MV-4-11 (cell line): ENCODE measurements at regions not wholly inside any gene's neighbourhood (a gene's known extent, or its start where the extent isn't known, plus 50 kb on each side); places are given as distances from the start of the nearest gene placed in this dataset.
"Not testable (repeated sequence)": the region's sequence is repeated elsewhere in the genome, so short reads cannot be mapped to it uniquely, and the experiment has no call there.

Experiments
- DNase-seq: peaks from one replicate; lab custom pipeline; 2025; lab: John Stamatoyannopoulos, UW

- not testable (repeated sequence) for DNase-seq
Measured at GRCh38 chr7:56697058-56697457, 435.2 kb downstream of the ZNF479 start.

GRCh38 chr7:56686276-56686859 lies 445.9 kb downstream of the ZNF479 start:
- no peak for DNase-seq

GRCh38 chr7:56639173-56639746 lies 493.0 kb downstream of the ZNF479 start:
- DNase-seq: no peak

DNA sequence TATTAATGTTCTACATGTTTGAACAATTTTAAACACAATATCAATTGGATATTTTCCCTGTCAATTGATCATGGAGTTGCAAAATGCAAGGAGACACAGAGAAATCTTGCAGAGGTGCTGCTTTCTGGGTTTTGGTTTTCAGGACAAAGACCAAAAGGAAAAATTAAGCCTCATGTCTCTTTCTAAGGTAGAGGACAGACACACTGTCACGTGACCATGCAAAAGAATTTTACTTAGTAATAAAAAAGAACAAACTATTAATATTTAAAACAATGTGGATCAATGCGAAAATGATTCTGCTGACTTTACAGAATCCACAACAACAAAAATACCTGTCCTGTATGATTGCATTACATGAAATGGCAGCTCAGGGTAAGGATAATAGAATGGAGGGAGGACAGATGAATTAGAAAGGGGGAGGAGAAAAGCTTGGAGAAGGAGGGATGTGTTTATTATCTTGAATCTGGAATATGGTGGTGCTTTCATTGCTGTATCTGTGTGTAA lies 493.7 kb upstream of the NUPR2 start:
- DNase-seq: no peak

DNA sequence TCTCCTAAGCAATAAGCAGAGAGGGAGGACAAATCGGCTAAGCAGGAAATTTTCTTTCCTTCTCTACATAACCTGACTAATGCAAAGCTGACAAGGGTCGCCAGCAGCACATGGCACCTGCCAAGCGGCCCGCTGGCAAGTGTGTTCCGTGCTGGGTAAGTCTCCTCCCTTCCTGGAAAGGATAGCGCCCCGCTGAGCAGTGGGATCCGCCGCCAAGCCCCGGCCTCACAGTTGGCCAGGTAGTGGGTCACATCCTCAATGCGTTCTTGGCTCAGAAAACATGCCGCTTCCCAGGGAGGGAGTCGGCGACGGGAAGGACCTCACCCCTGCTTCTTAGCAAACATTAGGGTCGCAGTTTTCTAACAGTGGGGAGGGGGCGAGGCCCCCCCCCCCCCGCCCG lies 488.9 kb upstream of the NUPR2 start:
- no peak for DNase-seq

- DNase-seq: no peak
Measured at GRCh38 chr7:56578612-56579011, 462.4 kb upstream of the NUPR2 start.

- DNase-seq: no peak
Measured at GRCh38 chr7:56570968-56571367, 454.8 kb upstream of the NUPR2 start.

- DNase-seq: no peak
Measured at GRCh38 chr7:56538541-56539429, 422.6 kb upstream of the NUPR2 start.

GRCh38 chr7:56537952-56538351 lies 421.7 kb upstream of the NUPR2 start:
- DNase-seq: no peak

GRCh38 chr7:56537477-56537876 lies 421.3 kb upstream of the NUPR2 start:
- no peak for DNase-seq

- no peak for DNase-seq
Measured at GRCh38 chr7:56495165-56495564, 378.9 kb upstream of the NUPR2 start.

- DNase-seq: no peak
Measured at GRCh38 chr7:56493704-56494450, 377.7 kb upstream of the NUPR2 start.

GRCh38 chr7:56493196-56493595 lies 377.0 kb upstream of the NUPR2 start:
- DNase-seq: no peak

GRCh38 chr7:56491636-56492425 lies 375.6 kb upstream of the NUPR2 start:
- DNase-seq: no peak

GRCh38 chr7:56483861-56484550 lies 367.8 kb upstream of the NUPR2 start:
- no peak for DNase-seq

GRCh38 chr7:56483153-56483552 lies 366.9 kb upstream of the NUPR2 start:
- DNase-seq: no peak

DNA sequence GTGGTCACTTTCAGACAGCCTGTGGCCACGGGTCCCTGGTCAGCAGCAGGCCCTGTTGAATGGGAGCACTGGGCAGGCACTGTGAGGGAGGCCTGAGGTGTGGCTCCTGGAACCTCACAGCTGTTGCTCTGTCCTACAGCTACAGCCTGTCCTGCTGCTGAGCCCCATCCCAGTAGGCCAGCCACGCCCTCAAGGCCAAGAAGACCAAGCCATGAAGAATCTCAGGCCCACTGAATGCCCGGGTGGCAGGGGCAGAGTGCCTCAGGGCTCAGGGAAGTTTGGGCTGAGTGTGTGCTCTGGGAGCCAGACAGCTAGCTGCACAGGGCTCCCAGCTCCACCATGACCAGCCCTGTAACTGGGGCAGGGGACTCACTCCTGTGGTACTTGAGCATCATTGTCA lies 363.5 kb upstream of the NUPR2 start:
- DNase-seq: no peak

- no peak for DNase-seq
Measured at GRCh38 chr7:56479136-56479535, 362.9 kb upstream of the NUPR2 start.

- no peak for DNase-seq
Measured at GRCh38 chr7:56474271-56474670, 358.1 kb upstream of the NUPR2 start.

DNA sequence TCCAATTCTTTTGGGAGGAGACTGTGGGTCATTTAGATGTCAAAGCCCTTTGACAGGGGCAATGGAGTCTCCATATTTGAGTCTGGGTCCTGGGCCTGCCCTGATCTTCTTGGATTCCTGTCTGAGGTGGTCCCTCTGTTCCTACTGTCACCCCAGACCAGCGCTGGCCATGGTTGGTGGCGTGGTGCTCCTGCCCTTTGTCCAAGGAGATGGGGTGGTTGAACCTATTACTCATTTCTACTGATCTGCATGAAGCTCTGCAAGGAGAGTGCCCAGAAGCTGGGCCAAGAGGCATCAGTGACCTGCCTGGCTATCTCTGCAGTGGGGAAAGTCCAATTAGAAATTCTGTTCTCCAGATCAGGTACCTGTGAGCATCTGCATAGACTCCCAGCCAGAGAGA lies 355.6 kb upstream of the NUPR2 start:
- no peak for DNase-seq
